GM23248 (cell line): ENCODE measurements at regions not wholly inside any gene's neighbourhood (a gene's known extent, or its start where the extent isn't known, plus 50 kb on each side); places are given as distances from the start of the nearest gene placed in this dataset.

ENCODE experiments used
- EZH2 ChIP-seq: fragments of 200-600 bp; sonication (generic); IDR thresholded peaks from 2 replicates; pipeline ENCODE4 v1.6.1; 2018; ENCODE audit warnings: antibody characterized with exemption, mild to moderate bottlenecking; ENCODE audit not compliant: insufficient read depth, poor library complexity, severe bottlenecking
- EZH2phosphoT487 ChIP-seq: fragments of 200-600 bp; sonication (generic); IDR thresholded peaks from 2 replicates; pipeline ENCODE4 v1.6.1; 2018; ENCODE audit warnings: antibody characterized with exemption, moderate library complexity, mild to moderate bottlenecking, low read depth; ENCODE audit not compliant: insufficient read depth

DNA sequence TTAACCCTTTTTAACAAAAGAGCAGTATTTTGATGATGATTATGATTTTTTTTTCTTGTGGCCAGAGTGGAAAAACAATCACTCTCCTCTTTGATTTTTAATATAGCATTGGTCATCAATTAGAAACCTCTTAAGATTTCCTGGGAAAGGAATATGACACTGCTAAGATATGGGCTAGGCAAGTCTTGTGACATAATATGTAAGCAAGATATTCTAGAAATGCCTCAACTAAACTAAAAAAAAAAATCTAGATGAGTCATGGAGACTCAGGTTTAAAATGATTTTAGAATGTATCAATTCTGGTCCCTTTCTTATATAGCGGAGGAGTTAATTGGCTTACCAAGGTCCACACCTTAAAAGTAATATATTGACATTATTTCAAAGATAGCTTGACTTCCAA, 60.3 kb upstream of the JUN start:
- TF ChIP-seq EZH2 (no peak), EZH2phosphoT487 (no peak)
